Sigmoid colon (tissue), 6 donors: ENCODE measurements at regions not wholly inside any gene's neighbourhood (a gene's known extent, or its start where the extent isn't known, plus 50 kb on each side); places are given as distances from the start of the nearest gene placed in this dataset.

ENCODE experiments used
- DNase-seq: peaks from one replicate; pipeline ENCODE4 v3.0.0-alpha.2; 2019
- H3K27ac ChIP-seq, 4 donors: fragments of 200-600 bp; sonication (generic); one replicate each; pipeline ENCODE4 v1.5.1; 2016 to 2019; ENCODE audit warnings: mild to moderate bottlenecking in 1 of 4
- H3K27me3 ChIP-seq, 3 donors: fragments of 200-600 bp; sonication (generic); one replicate each; pipeline ENCODE4 v1.5.1; 2019; ENCODE audit warnings: mild to moderate bottlenecking in 1 of 3
- H3K36me3 ChIP-seq, 4 donors: fragments of 200-600 bp; sonication (generic); one replicate each; pipeline ENCODE4 v1.5.1; 2016 to 2019
- H3K4me1 ChIP-seq, 4 donors: fragments of 200-600 bp; sonication (generic); one replicate each; pipeline ENCODE4 v1.5.1; 2017 to 2019
- H3K4me3 ChIP-seq, 4 donors: fragments of 200-600 bp; sonication (generic); one replicate each; pipeline ENCODE4 v1.5.1; 2017 to 2019; ENCODE audit warnings: mild to moderate bottlenecking in 2 of 4, moderate library complexity in 1 of 4
- H3K9me3 ChIP-seq, 4 donors: fragments of 200-600 bp in 3 of 4; sonication (generic) in 3 of 4; one replicate each; pipeline versions ENCODE4 v1.5.1 to v1.6.1; 2013 to 2019
- CTCF ChIP-seq, 4 experiments: fragments of 450-650 bp in 3 of 4; fragments of 200-600 bp in 1 of 4; IDR thresholded peaks; one replicate each; pipeline ENCODE4 v1.5.1; 2016 to 2019; ENCODE audit warnings: antibody characterized with exemption in 4 of 4, mild to moderate bottlenecking in 3 of 4, moderate library complexity in 2 of 4
- EP300 ChIP-seq, 4 donors: sonication (generic); formaldehyde crosslinking; IDR thresholded peaks; one replicate each; pipeline ENCODE4 v1.6.1; 2017; ENCODE audit warnings: antibody characterized with exemption in 4 of 4
- POLR2A ChIP-seq, 2 donors: fragments of 450-650 bp; IDR thresholded peaks; one replicate each; pipeline ENCODE4 v1.6.1; 2016; ENCODE audit warnings: antibody characterized with exemption in 2 of 2, mild to moderate bottlenecking in 2 of 2, moderate library complexity in 2 of 2
- POLR2AphosphoS5 ChIP-seq, 4 donors: sonication (generic); formaldehyde crosslinking; IDR thresholded peaks; one replicate each; pipeline ENCODE4 v1.6.1; 2017; ENCODE audit warnings: antibody characterized with exemption in 4 of 4
- WGBS, 2 donors: extraction: QIAGEN DNeasy Blood & Tissue Kit; methylation state at CpG; one replicate each; pipeline ENCODE4 v1.1.7; 2013; 5-methylcytosine and 5-hydroxymethylcytosine counted together
- intact Hi-C: fragments of 100-400 bp; cut with DNase I; formaldehyde crosslinking; loops from one replicate; pipeline ENCODE4 v1.15.1; 2023
- donor health status: healthy with polysubstance abuse.
- donor health status: healthy.

- no peak for DNase-seq
- H3K4me1 ChIP-seq = no peaks in the 10 kb centered on the region
- 80 to 85% methylated on average over 4 of the region's 4 CpGs for WGBS, 2 donors
- TF ChIP-seq POLR2A (IDR thresholded peaks at IDR 0.05) (no peak), EP300 (IDR thresholded peaks at IDR 0.05) (no peak)
- H3K27me3 ChIP-seq = no peaks in the 10 kb centered on the region
- H3K27ac ChIP-seq = no peak overlapping the region
- intact Hi-C loops = no loop called here
- H3K9me3 ChIP-seq = no peaks in the 10 kb centered on the region
- no peaks in the 10 kb centered on the region for H3K36me3 ChIP-seq
- H3K4me3 ChIP-seq = no peak overlapping the region
These were observed 524.1 kb downstream of the MIAT start for GRCh38 chr22:27181537-27181936.

GRCh38 chr22:27183474-27183873 is 526.1 kb downstream of the MIAT start:
- no peak overlapping the region for H3K4me3 ChIP-seq
- H3K9me3 ChIP-seq = no peaks in the 10 kb centered on the region
- no peaks in the 10 kb centered on the region for H3K27me3 ChIP-seq
- TF ChIP-seq CTCF (IDR thresholded peaks at IDR 0.05) (no peak), EP300 (IDR thresholded peaks at IDR 0.05) (no peak), POLR2AphosphoS5 (IDR thresholded peaks at IDR 0.05) (no peak), POLR2A (IDR thresholded peaks at IDR 0.05) (no peak)
- intact Hi-C loops = no loop called here
- no peaks in the 10 kb centered on the region for H3K4me1 ChIP-seq
- H3K36me3 ChIP-seq = no peaks in the 10 kb centered on the region
- no peak overlapping the region for H3K27ac ChIP-seq
- no peak for DNase-seq
- WGBS, 2 donors = 85 to 92% methylated on average over 6 of the region's 6 CpGs

- Histone ChIP-seq H3K4me1 (no peaks in the 10 kb centered on the region), H3K27ac (no peak overlapping the region), H3K36me3 (no peaks in the 10 kb centered on the region), H3K9me3 (no peaks in the 10 kb centered on the region), H3K4me3 (no peak overlapping the region), H3K27me3 (no peaks in the 10 kb centered on the region)
- intact Hi-C loops = no loop called here
- TF ChIP-seq POLR2A (IDR thresholded peaks at IDR 0.05) (no peak), POLR2AphosphoS5 (IDR thresholded peaks at IDR 0.05) (no peak), CTCF (IDR thresholded peaks at IDR 0.05) (no peak), EP300 (IDR thresholded peaks at IDR 0.05) (no peak)
- WGBS, 2 donors = 77 to 81% methylated on average over 3 of the region's 3 CpGs
- no peak for DNase-seq
These were observed 527.8 kb downstream of the MIAT start for GRCh38 chr22:27185099-27185709.

- 85 to 86% methylated on average over 12 of the region's 12 CpGs for WGBS, 2 donors
These were observed 528.4 kb downstream of the MIAT start for GRCh38 chr22:27185760-27186302.

GRCh38 chr22:27186643-27187042 is 529.3 kb downstream of the MIAT start:
- no peak overlapping the region for H3K27ac ChIP-seq
- intact Hi-C loops = no loop called here
- DNase-seq = no peak
- no peak for TF ChIP-seq POLR2AphosphoS5 (IDR thresholded peaks at IDR 0.05)
- no peak for TF ChIP-seq POLR2A (IDR thresholded peaks at IDR 0.05)
- no peak for TF ChIP-seq EP300 (IDR thresholded peaks at IDR 0.05)
- TF ChIP-seq CTCF (IDR thresholded peaks at IDR 0.05) = no peak
- H3K27me3 ChIP-seq = no peaks in the 10 kb centered on the region
- H3K36me3 ChIP-seq = no peaks in the 10 kb centered on the region
- WGBS, 2 donors = 65 to 76% methylated on average over 7 of the region's 7 CpGs
- no peaks in the 10 kb centered on the region for H3K4me1 ChIP-seq
- no peaks in the 10 kb centered on the region for H3K9me3 ChIP-seq
- no peak overlapping the region for H3K4me3 ChIP-seq

More at GRCh38 chr22:27185760-27186302, 528.4 kb downstream of the MIAT start:
- TF ChIP-seq EP300 (IDR thresholded peaks at IDR 0.05) (no peak), CTCF (IDR thresholded peaks at IDR 0.05) (no peak)
- Histone ChIP-seq H3K27me3 (no peaks in the 10 kb centered on the region), H3K27ac (no peak overlapping the region), H3K4me3 (no peak overlapping the region), H3K4me1 (no peaks in the 10 kb centered on the region), H3K9me3 (no peaks in the 10 kb centered on the region), H3K36me3 (no peaks in the 10 kb centered on the region)
- DNase-seq = no peak
- intact Hi-C loops = no loop called here
